ENCODE measurements at regions not wholly inside any gene's neighbourhood (a gene's known extent, or its start where the extent isn't known, plus 50 kb on each side); places are given as distances from the start of the nearest gene placed in this dataset.

DNA sequence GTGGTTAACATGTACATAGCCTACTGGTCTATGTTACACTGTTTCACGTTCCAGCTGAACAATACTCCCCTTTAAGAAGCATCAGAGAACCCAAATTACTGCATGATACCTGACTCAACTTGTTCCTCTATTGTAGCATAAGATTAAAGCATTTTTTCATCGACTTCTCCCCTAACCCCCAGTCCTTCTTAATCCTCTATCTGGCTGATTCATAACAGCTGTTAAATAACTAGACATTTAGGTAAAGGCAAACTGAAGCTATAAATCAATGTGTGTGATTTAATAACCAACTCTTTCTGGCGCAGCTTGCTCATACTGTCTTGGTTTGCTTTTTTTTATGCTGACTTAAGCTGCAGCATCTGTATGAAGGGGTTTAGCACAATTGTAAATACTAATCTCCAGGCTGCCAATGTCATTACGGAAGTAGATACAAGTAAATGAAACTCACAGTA is 94.2 kb upstream of the MTAP start:
- TF ChIP-seq, protein P1, sequence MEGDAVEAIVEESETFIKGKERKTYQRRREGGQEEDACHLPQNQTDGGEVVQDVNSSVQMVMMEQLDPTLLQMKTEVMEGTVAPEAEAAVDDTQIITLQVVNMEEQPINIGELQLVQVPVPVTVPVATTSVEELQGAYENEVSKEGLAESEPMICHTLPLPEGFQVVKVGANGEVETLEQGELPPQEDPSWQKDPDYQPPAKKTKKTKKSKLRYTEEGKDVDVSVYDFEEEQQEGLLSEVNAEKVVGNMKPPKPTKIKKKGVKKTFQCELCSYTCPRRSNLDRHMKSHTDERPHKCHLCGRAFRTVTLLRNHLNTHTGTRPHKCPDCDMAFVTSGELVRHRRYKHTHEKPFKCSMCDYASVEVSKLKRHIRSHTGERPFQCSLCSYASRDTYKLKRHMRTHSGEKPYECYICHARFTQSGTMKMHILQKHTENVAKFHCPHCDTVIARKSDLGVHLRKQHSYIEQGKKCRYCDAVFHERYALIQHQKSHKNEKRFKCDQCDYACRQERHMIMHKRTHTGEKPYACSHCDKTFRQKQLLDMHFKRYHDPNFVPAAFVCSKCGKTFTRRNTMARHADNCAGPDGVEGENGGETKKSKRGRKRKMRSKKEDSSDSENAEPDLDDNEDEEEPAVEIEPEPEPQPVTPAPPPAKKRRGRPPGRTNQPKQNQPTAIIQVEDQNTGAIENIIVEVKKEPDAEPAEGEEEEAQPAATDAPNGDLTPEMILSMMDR (optimal IDR thresholded peaks at IDR 0.05 in 1 of 3, IDR thresholded peaks at IDR 0.05 in 1 of 3, conservative IDR thresholded peaks at IDR 0.05 in 1 of 3; ENCODE audit: extremely low read depth in 1 of 3, insufficient read depth in 2 of 3, low read length in 3 of 3), result no peak
- no peak for TF ChIP-seq EZH2 (IDR thresholded peaks at IDR 0.05; ENCODE audit: low read length)
